ENCODE measurements at regions not wholly inside any gene's neighbourhood (a gene's known extent, or its start where the extent isn't known, plus 50 kb on each side); places are given as distances from the start of the nearest gene placed in this dataset.

GRCh38 chr20:11585752-11586352 lies 331.8 kb upstream of the BTBD3 start:
- Histone ChIP-seq H3K27me3 (ENCODE audit: insufficient read depth, low read length) (no peaks in the 10 kb centered on the region), H3K9ac (ENCODE audit: low read length) (no peak overlapping the region), H3K36me3 (ENCODE audit: insufficient read depth, low read length) (no peaks in the 10 kb centered on the region), H3K79me2 (ENCODE audit: insufficient read depth, low read length) (no peaks in the 10 kb centered on the region), H3K4me1 (ENCODE audit: insufficient read depth, low read length) (no peaks in the 10 kb centered on the region), H3K9me3 (ENCODE audit: insufficient read depth, low read depth, low read length) (no peaks in the 10 kb centered on the region), H2AFZ (ENCODE audit: low read depth, low read length) (no peak overlapping the region), H3K4me2 (ENCODE audit: low read length) (no peak overlapping the region), H4K20me1 (ENCODE audit: insufficient read depth, low read length) (no peaks in the 10 kb centered on the region), H3K4me3 (ENCODE audit: insufficient read depth, low read depth, low read length) (no peak overlapping the region), H3K27ac (ENCODE audit: low read depth, low read length) (no peak overlapping the region)
- Mint-ChIP-seq H3K27ac (ENCODE audit: unreplicated experiment) (no peak overlapping the region), H3K36me3 (ENCODE audit: low read depth, unreplicated experiment) (no peaks in the 10 kb centered on the region), H3K4me3 (ENCODE audit: unreplicated experiment) (no peak overlapping the region), H3K27me3 (ENCODE audit: low read depth, unreplicated experiment) (no peaks in the 10 kb centered on the region), H3K9me3 (ENCODE audit: unreplicated experiment) (no peaks in the 10 kb centered on the region), H3K4me1 (ENCODE audit: low read depth, unreplicated experiment) (no peaks in the 10 kb centered on the region)
- DNase-seq (ENCODE audit: low read depth) = peak; percentile 1
- no peak for FAIRE-seq
- TF ChIP-seq CTCF (IDR thresholded peaks at IDR 0.05; ENCODE audit: insufficient read depth, low read depth, low read length) (peak; percentile 43), EZH2 (IDR thresholded peaks at IDR 0.05; ENCODE audit: insufficient read depth, low read length) (no peak)

- no peaks in the 10 kb centered on the region for H4K20me1 ChIP-seq (ENCODE audit: insufficient read depth, low read length)
- H3K4me1 Mint-ChIP-seq (ENCODE audit: low read depth, unreplicated experiment) = no peaks in the 10 kb centered on the region
- H3K9me3 ChIP-seq (ENCODE audit: insufficient read depth, low read depth, low read length) = no peaks in the 10 kb centered on the region
- no peak overlapping the region for H3K27ac Mint-ChIP-seq (ENCODE audit: unreplicated experiment)
- no peak overlapping the region for H3K27ac ChIP-seq (ENCODE audit: low read depth, low read length)
- no peak overlapping the region for H2AFZ ChIP-seq (ENCODE audit: low read depth, low read length)
- DNase-seq (ENCODE audit: low read depth) (no peak), FAIRE-seq (no peak)
- no peaks in the 10 kb centered on the region for H3K79me2 ChIP-seq (ENCODE audit: insufficient read depth, low read length)
- no peaks in the 10 kb centered on the region for H3K36me3 Mint-ChIP-seq (ENCODE audit: low read depth, unreplicated experiment)
- TF ChIP-seq EZH2 (IDR thresholded peaks at IDR 0.05; ENCODE audit: insufficient read depth, low read length) (no peak), CTCF (IDR thresholded peaks at IDR 0.05; ENCODE audit: insufficient read depth, low read depth, low read length) (no peak)
- H3K36me3 ChIP-seq (ENCODE audit: insufficient read depth, low read length) = no peaks in the 10 kb centered on the region
- H3K4me3 Mint-ChIP-seq (ENCODE audit: unreplicated experiment) = no peak overlapping the region
- H3K4me3 ChIP-seq (ENCODE audit: insufficient read depth, low read depth, low read length) = no peak overlapping the region
- no peaks in the 10 kb centered on the region for H3K4me1 ChIP-seq (ENCODE audit: insufficient read depth, low read length)
- H3K4me2 ChIP-seq (ENCODE audit: low read length) = no peak overlapping the region
- H3K27me3 Mint-ChIP-seq (ENCODE audit: low read depth, unreplicated experiment) = no peaks in the 10 kb centered on the region
- H3K27me3 ChIP-seq (ENCODE audit: insufficient read depth, low read length) = no peaks in the 10 kb centered on the region
- H3K9me3 Mint-ChIP-seq (ENCODE audit: unreplicated experiment) = no peaks in the 10 kb centered on the region
- H3K9ac ChIP-seq (ENCODE audit: low read length) = no peak overlapping the region
Measured at GRCh38 chr20:11588875-11589274, 328.8 kb upstream of the BTBD3 start.

GRCh38 chr20:11591965-11592364 lies 325.7 kb upstream of the BTBD3 start:
- no peak overlapping the region for H3K4me3 Mint-ChIP-seq (ENCODE audit: unreplicated experiment)
- no peaks in the 10 kb centered on the region for H3K27me3 Mint-ChIP-seq (ENCODE audit: low read depth, unreplicated experiment)
- H3K27ac ChIP-seq (ENCODE audit: low read depth, low read length) = no peak overlapping the region
- no peak overlapping the region for H3K4me2 ChIP-seq (ENCODE audit: low read length)
- FAIRE-seq = no peak
- no peaks in the 10 kb centered on the region for H3K27me3 ChIP-seq (ENCODE audit: insufficient read depth, low read length)
- no peaks in the 10 kb centered on the region for H3K79me2 ChIP-seq (ENCODE audit: insufficient read depth, low read length)
- H3K9ac ChIP-seq (ENCODE audit: low read length) = no peak overlapping the region
- no peaks in the 10 kb centered on the region for H3K36me3 Mint-ChIP-seq (ENCODE audit: low read depth, unreplicated experiment)
- no peak overlapping the region for H3K27ac Mint-ChIP-seq (ENCODE audit: unreplicated experiment)
- no peak overlapping the region for H3K4me3 ChIP-seq (ENCODE audit: insufficient read depth, low read depth, low read length)
- no peaks in the 10 kb centered on the region for H3K9me3 ChIP-seq (ENCODE audit: insufficient read depth, low read depth, low read length)
- no peaks in the 10 kb centered on the region for H4K20me1 ChIP-seq (ENCODE audit: insufficient read depth, low read length)
- H2AFZ ChIP-seq (ENCODE audit: low read depth, low read length) = no peak overlapping the region
- no peaks in the 10 kb centered on the region for H3K36me3 ChIP-seq (ENCODE audit: insufficient read depth, low read length)
- H3K9me3 Mint-ChIP-seq (ENCODE audit: unreplicated experiment) = no peaks in the 10 kb centered on the region
- DNase-seq (ENCODE audit: low read depth) = no peak
- no peaks in the 10 kb centered on the region for H3K4me1 Mint-ChIP-seq (ENCODE audit: low read depth, unreplicated experiment)
- H3K4me1 ChIP-seq (ENCODE audit: insufficient read depth, low read length) = no peaks in the 10 kb centered on the region
- TF ChIP-seq EZH2 (IDR thresholded peaks at IDR 0.05; ENCODE audit: insufficient read depth, low read length) (no peak), CTCF (IDR thresholded peaks at IDR 0.05; ENCODE audit: insufficient read depth, low read depth, low read length) (no peak)
